Ishikawa (cell line): ENCODE measurements at regions not wholly inside any gene's neighbourhood (a gene's known extent, or its start where the extent isn't known, plus 50 kb on each side); places are given as distances from the start of the nearest gene placed in this dataset.

Experiments used
- CEBPB ChIP-seq: IDR thresholded peaks from 2 replicates; pipeline ENCODE4 v1.6.1; 2012
- CREB1 ChIP-seq: IDR thresholded peaks from 2 replicates; pipeline ENCODE4 v1.6.1; 2012; ENCODE audit warnings: low read depth
- EGR1 ChIP-seq: IDR thresholded peaks from 2 replicates; pipeline ENCODE4 v1.6.1; 2012
- EP300 ChIP-seq: IDR thresholded peaks from 2 replicates; pipeline ENCODE4 v1.6.1; 2012; ENCODE audit warnings: borderline replicate concordance
- FOXM1 ChIP-seq: IDR thresholded peaks from 2 replicates; pipeline ENCODE4 v1.6.1; 2012; ENCODE audit warnings: low read depth, borderline replicate concordance
- MAX ChIP-seq: IDR thresholded peaks from 2 replicates; pipeline ENCODE4 v1.6.1; 2012
- NFIC ChIP-seq: IDR thresholded peaks from 2 replicates; pipeline ENCODE4 v1.6.1; 2012
- RAD21 ChIP-seq: IDR thresholded peaks from 2 replicates; pipeline ENCODE4 v1.6.1; 2012; ENCODE audit warnings: low read depth
- REST ChIP-seq: IDR thresholded peaks from 2 replicates; pipeline ENCODE4 v1.6.1; 2012; ENCODE audit warnings: low read depth, mild to moderate bottlenecking
- TAF1 ChIP-seq: IDR thresholded peaks from 2 replicates; pipeline ENCODE4 v1.6.1; 2012; ENCODE audit warnings: low read depth, mild to moderate bottlenecking
- TCF12 ChIP-seq: IDR thresholded peaks from 2 replicates; pipeline ENCODE4 v1.6.1; 2012; ENCODE audit warnings: low read depth
- TEAD4 ChIP-seq: IDR thresholded peaks from 2 replicates; pipeline ENCODE4 v1.6.1; 2012
- USF1 ChIP-seq: IDR thresholded peaks from 2 replicates; pipeline ENCODE4 v1.6.1; 2012
- YY1 ChIP-seq: IDR thresholded peaks from 2 replicates; pipeline ENCODE4 v1.6.1; 2012; ENCODE audit warnings: low read depth
- ZBTB7A ChIP-seq: IDR thresholded peaks from 2 replicates; pipeline ENCODE4 v1.6.1; 2012; ENCODE audit warnings: low read depth

- TF ChIP-seq ZBTB7A (no peak), CREB1 (no peak), TEAD4 (no peak)
Observed at GRCh38 chr20:43316271-43316670, 126.6 kb upstream of the PTPRT start.

- TF ChIP-seq TEAD4: no peak
- TF ChIP-seq EP300: no peak
- TF ChIP-seq MAX: no peak
Observed at GRCh38 chr20:43309266-43309665, 119.6 kb upstream of the PTPRT start.

- TF ChIP-seq MAX (no peak), USF1 (no peak), TEAD4 (no peak), TCF12 (no peak), RAD21 (no peak), EP300 (no peak), CEBPB (no peak), TAF1 (no peak), FOXM1 (no peak), REST (no peak), NFIC (no peak), CREB1 (no peak), ZBTB7A (no peak), EGR1 (no peak), YY1 (no peak)
Observed at GRCh38 chr20:43306837-43307236, 117.1 kb upstream of the PTPRT start.

GRCh38 chr20:43305749-43306148 is 116.0 kb upstream of the PTPRT start:
- no peak for TF ChIP-seq FOXM1
- TF ChIP-seq TEAD4: no peak
- no peak for TF ChIP-seq USF1
- TF ChIP-seq MAX: no peak
- no peak for TF ChIP-seq TCF12
- TF ChIP-seq CREB1: no peak
- TF ChIP-seq REST: no peak
- TF ChIP-seq CEBPB: no peak
- TF ChIP-seq EP300: no peak
- TF ChIP-seq NFIC: no peak
- TF ChIP-seq EGR1: no peak
- no peak for TF ChIP-seq TAF1
- no peak for TF ChIP-seq YY1
- TF ChIP-seq RAD21: no peak
- TF ChIP-seq ZBTB7A: no peak

- TF ChIP-seq MAX: no peak
- no peak for TF ChIP-seq USF1
- TF ChIP-seq ZBTB7A: no peak
- no peak for TF ChIP-seq EP300
- no peak for TF ChIP-seq EGR1
- no peak for TF ChIP-seq CEBPB
- TF ChIP-seq RAD21: no peak
- no peak for TF ChIP-seq TCF12
- no peak for TF ChIP-seq YY1
Observed at GRCh38 chr20:43304598-43304997, 114.9 kb upstream of the PTPRT start.

GRCh38 chr20:43302936-43303335 is 113.2 kb upstream of the PTPRT start:
- TF ChIP-seq YY1: no peak
- TF ChIP-seq RAD21: no peak
- no peak for TF ChIP-seq CEBPB
- no peak for TF ChIP-seq EGR1
- TF ChIP-seq MAX: no peak
- TF ChIP-seq TEAD4: no peak
- TF ChIP-seq NFIC: no peak
- no peak for TF ChIP-seq CREB1
- TF ChIP-seq EP300: no peak
- TF ChIP-seq ZBTB7A: no peak
- no peak for TF ChIP-seq TCF12
